HG02840 (cell line): ENCODE measurements at regions not wholly inside any gene's neighbourhood (a gene's known extent, or its start where the extent isn't known, plus 50 kb on each side); places are given as distances from the start of the nearest gene placed in this dataset.
"Not testable (repeated sequence)": the region's sequence is repeated elsewhere in the genome, so short reads cannot be mapped to it uniquely, and the experiment has no call there.

Experiments used
- ATAC-seq: cut with Tn5 transposase; IDR thresholded peaks from one replicate; pipeline ENCODE4 v1.9.1; 2021; ENCODE audit warnings: mild to moderate bottlenecking, moderate library complexity, moderate number of reproducible peaks; ENCODE audit not compliant: unreplicated experiment, low FRiP score

DNA sequence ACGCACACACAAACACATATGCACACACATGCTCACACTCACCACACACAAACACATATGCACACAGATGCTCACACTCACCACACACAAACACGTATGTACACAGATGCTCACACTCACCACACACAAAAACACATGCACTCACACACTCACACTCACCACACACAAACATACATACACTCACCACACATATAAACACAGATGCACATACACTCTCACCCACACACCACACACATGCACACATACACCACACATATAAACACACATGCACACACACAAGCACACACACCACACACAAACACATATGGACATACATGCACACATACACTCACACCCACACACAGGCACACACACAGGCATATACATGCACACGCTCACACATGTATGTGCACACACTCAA lies 112.3 kb downstream of the ERMARD start:
- ATAC-seq: no peak

DNA sequence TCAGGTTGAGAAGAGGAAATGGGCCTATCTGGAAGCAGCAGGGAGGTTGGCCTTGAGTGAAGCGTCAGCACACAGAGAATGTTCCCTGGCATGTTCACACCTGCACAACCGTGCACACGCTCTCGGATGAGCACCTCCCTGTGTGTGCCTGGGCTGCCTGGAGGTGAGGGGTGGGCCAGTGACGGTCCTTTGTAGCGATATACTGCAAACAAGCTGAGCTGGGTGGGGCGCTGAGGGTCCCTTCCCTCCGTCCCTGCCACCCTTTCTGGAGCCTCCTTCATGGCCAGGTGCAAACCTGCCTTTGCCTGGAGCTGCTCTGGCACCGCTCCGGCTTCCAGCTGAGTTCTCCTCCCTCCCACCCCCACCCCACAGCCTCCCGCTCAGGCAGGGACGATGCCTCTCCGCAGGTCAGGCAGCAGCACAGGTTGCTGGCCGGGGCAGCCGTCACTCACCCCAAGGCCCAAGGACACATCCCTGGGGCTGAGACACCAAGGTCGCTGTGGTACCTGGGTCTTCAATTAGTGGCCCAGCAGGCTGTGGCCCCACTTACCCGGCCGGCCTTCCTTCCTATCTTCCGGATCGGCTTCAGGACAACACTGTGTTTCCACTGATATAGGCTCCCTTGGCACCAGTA lies 111.6 kb downstream of the ERMARD start:
- ATAC-seq: no peak

GRCh38 chr6:169862043-169862891 lies 110.8 kb downstream of the ERMARD start:
- no peak for ATAC-seq

DNA sequence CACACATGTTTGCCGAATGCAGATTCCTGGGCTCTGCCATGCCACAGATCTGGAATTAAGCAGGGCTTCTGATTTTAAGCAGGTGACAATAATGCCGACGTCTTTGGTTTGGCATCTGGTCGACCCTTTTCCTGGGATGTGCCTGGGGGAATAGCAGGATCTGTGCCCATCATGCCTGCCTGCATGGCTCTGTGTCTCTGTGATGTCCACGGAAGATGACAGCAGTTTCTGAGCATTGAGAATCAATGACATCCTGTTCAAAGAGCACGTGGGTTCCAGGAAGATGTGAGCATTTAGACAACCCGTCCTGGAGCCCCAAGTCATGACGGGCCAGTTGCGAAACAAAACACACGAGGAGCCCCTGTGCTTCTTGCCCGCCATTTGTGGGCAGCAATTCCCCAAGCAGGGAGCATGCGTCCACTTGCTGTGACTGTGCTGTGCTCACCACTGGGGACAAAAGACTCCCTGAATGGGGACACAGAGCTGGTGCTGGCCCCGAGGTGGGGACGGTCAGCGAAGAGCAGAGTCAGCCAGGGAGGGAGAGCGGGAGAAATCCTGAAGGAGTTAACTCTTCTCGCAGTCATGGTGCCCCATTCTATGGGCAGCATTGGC lies 110.1 kb downstream of the ERMARD start:
- no peak for ATAC-seq

GRCh38 chr6:169859978-169860703 lies 108.7 kb downstream of the ERMARD start:
- no peak for ATAC-seq

GRCh38 chr6:169859401-169859977 lies 108.1 kb downstream of the ERMARD start:
- ATAC-seq: no peak

DNA sequence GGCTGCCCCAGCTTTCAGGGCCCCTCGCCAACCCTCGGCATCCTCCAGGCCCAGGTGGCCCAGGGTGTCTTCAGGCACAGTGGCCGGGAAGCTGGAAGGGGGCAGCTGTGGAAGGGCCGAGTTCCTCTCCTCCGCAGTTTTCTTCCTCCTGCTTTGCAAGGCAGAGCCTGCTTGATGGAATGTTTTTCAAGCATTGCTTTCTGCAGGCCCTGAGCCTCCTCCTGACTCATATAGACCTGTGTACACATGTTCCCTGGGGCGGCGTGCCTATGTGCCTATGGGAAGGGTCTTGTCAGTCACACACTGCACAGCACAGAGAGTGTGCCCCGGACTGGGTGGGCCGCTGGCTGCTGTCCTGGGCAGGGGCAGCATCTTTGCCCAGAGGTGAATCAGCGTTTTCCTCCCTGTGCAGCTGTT lies 107.5 kb downstream of the ERMARD start:
- ATAC-seq: no peak

GRCh38 chr6:169858293-169858934 lies 107.0 kb downstream of the ERMARD start:
- no peak for ATAC-seq

DNA sequence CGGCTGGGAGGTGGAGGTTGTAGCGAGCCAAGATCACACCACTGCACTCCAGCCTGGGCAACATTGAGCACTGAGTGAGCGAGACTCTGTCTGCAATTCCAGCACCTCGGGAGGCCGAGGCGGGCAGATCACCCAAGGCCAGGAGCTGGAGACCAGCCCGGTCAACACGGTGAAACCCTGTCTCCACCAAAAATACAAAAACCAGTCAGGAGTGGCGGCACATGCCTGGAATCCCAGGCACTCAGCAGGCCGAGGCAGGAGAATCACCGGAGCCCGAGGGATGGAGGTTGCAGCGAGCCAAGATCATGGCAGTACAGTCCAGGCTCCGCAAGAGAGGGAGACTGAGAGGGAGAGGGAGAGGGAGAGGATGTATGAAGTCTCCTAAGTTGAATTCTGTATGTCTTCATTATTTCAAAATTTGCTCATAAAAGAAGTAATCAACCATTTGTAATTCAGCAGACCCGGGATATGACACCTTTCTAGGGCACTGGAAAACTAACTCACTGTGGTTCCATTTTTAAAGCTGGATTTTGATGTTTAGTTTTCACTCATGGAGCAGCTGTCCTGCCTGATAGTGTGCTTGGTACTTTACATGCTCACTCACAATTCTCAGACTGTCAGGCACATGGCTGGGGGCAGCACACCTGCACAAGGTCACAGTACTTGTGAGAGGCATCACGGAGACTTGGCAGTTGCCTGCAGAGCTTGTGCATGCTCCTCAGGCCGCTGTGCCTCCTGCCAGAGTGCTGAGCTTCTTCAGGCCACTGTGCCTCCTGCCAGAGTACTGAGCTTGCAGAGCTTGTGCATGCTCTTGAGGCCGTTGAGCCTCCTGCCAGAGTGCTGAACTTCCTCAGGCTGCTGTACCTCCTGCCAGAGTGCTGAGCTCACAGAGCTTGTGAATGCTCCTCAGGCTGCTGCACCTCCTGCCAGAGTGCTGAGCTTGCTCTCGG lies 106.2 kb downstream of the ERMARD start:
- ATAC-seq: no peak

DNA sequence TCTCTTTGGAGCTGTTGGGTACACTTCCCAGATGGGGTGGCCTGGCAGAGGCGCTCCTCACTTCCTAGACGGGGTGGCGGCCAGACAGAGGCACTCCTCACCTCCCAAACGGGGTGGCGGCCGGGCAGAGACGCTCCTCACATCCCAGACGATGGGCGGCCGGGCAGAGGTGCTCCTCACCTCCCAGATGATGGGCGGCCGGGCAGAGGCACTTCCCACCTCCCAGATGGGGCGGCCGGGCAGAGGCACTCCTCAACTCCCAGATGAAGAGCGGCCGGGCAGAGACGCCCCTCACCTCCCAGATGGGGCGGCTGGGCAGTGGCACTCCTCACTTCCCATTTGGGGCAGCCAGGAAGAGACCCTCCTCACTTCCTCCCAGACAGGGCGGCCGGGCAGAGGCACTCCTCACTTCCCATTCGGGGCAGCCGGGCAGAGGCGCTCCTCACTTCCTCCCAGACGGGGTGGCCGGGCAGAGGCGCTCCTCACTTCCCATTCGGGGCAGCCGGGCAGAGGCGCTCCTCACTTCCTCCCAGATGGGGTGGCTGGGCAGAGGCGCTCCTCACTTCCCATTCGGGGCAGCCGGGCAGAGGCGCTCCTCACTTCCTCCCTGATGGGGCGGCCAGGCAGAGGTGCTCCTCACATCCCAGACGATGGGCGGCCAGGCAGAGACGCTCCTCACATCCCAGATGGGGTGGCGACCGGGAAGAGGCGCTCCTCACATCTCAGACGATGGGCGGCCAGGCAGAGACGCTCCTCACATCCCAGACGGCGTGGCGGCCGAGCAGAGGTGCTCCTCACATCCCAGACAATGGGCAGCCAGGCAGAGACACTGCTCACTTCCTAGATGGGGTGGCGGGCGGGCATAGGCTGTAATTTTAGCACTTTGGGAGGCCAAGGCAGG lies 105.3 kb downstream of the ERMARD start:
- not testable (repeated sequence) for ATAC-seq

DNA sequence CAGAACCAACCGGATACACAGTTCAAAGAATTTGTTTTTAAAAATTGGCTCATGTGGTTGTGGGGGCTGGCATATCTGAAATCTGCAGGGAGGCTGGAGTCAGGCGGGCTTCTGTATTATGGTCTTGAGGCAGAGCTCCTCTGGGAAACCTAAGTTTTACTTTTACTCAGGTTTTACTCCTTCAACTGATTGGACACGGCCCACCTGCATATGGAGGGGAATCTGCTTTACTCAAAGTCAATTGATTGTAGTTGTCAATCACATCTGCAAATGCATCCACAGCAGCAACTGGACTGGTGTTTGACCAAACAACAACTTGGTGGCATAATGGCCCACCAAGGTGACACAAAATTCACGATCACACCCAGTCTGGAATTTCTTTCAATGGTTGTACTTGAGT lies 103.4 kb downstream of the ERMARD start:
- no peak for ATAC-seq

- no peak for ATAC-seq
Observed at GRCh38 chr6:169854083-169854725, 102.8 kb downstream of the ERMARD start.

- no peak for ATAC-seq
Observed at GRCh38 chr6:169853196-169854082, 102.0 kb downstream of the ERMARD start.

- no peak for ATAC-seq
Observed at GRCh38 chr6:169852504-169853195, 101.2 kb downstream of the ERMARD start.

GRCh38 chr6:169851641-169852503 lies 100.5 kb downstream of the ERMARD start:
- no peak for ATAC-seq
